ENCODE measurements at regions not wholly inside any gene's neighbourhood (a gene's known extent, or its start where the extent isn't known, plus 50 kb on each side); places are given as distances from the start of the nearest gene placed in this dataset.

- no peaks in the 10 kb centered on the region for H3K36me3 ChIP-seq (ENCODE audit: control insufficient read depth in 2 of 2, extremely low read depth in 1 of 2, insufficient read depth in 2 of 2, low read length in 2 of 2)
- no peaks in the 10 kb centered on the region for H3K4me1 ChIP-seq (ENCODE audit: control insufficient read depth, extremely low read depth, insufficient read depth, low read length)
- H3K4me3 ChIP-seq (ENCODE audit: control insufficient read depth in 2 of 3, extremely low read depth in 1 of 3, insufficient read depth in 2 of 3, low read depth in 1 of 3, low read length in 3 of 3) = no peak overlapping the region
- no peaks in the 10 kb centered on the region for H4K20me1 ChIP-seq (ENCODE audit: control insufficient read depth, extremely low read depth, insufficient read depth, low read length)
- no peak overlapping the region for H2AFZ ChIP-seq (ENCODE audit: control insufficient read depth, low read length)
- DNase-seq (ENCODE audit: low read depth, low spot score) = no peak
- H3K9ac ChIP-seq (ENCODE audit: control insufficient read depth, extremely low read depth, insufficient read depth, low read length) = no peak overlapping the region
- no peak for FAIRE-seq
- TF ChIP-seq CTCF (optimal IDR thresholded peaks at IDR 0.05 in 1 of 3, IDR thresholded peaks at IDR 0.05 in 1 of 3, conservative IDR thresholded peaks at IDR 0.05 in 1 of 3; ENCODE audit: extremely low read depth in 1 of 3, insufficient read depth in 2 of 3, low read length in 3 of 3) = no peak
- TF ChIP-seq EZH2 (IDR thresholded peaks at IDR 0.05; ENCODE audit: low read length) = no peak
- H3K4me2 ChIP-seq (ENCODE audit: control insufficient read depth, extremely low read depth, insufficient read depth, low read depth, low read length) = no peak overlapping the region
- dilution Hi-C loops (cut with MboI; ENCODE audit: extremely low pct_ligation_motif_present, low sequenced_read_pairs) = loop anchor here (25.0 kb wide), 1 partner anchor 366 kb away; no protein-coding TSS in a partner anchor
- H3K27ac ChIP-seq (ENCODE audit: control insufficient read depth, insufficient read depth, low read length) = no peak overlapping the region
- H3K9me1 ChIP-seq (ENCODE audit: control insufficient read depth, extremely low read depth, insufficient read depth, low read length) = no peaks in the 10 kb centered on the region
- H3K9me3 ChIP-seq (ENCODE audit: control insufficient read depth, low read depth, low read length) = no peaks in the 10 kb centered on the region
- no peaks in the 10 kb centered on the region for H3K79me2 ChIP-seq (ENCODE audit: control insufficient read depth, insufficient read depth, low read length)
- H3K27me3 ChIP-seq (ENCODE audit: control insufficient read depth, extremely low read depth, insufficient read depth, low read length) = no peaks in the 10 kb centered on the region
These were observed 65.2 kb upstream of the TLR3 start for GRCh38 chr4:186003746-186004145.

- FAIRE-seq = no peak
- no peak overlapping the region for H3K4me2 ChIP-seq (ENCODE audit: control insufficient read depth, extremely low read depth, insufficient read depth, low read depth, low read length)
- no peak overlapping the region for H3K4me3 ChIP-seq (ENCODE audit: control insufficient read depth in 2 of 3, extremely low read depth in 1 of 3, insufficient read depth in 2 of 3, low read depth in 1 of 3, low read length in 3 of 3)
- dilution Hi-C loops (cut with MboI; ENCODE audit: extremely low pct_ligation_motif_present, low sequenced_read_pairs) = loop anchor here (25.0 kb wide), 1 partner anchor 371 kb away; no protein-coding TSS in a partner anchor
- DNase-seq (ENCODE audit: low read depth, low spot score) = no peak
- no peaks in the 10 kb centered on the region for H4K20me1 ChIP-seq (ENCODE audit: control insufficient read depth, extremely low read depth, insufficient read depth, low read length)
- H3K9me3 ChIP-seq (ENCODE audit: control insufficient read depth, low read depth, low read length) = no peaks in the 10 kb centered on the region
- no peak for TF ChIP-seq EZH2 (IDR thresholded peaks at IDR 0.05; ENCODE audit: low read length)
- H3K9me1 ChIP-seq (ENCODE audit: control insufficient read depth, extremely low read depth, insufficient read depth, low read length) = no peaks in the 10 kb centered on the region
- H3K79me2 ChIP-seq (ENCODE audit: control insufficient read depth, insufficient read depth, low read length) = no peaks in the 10 kb centered on the region
- no peak overlapping the region for H3K9ac ChIP-seq (ENCODE audit: control insufficient read depth, extremely low read depth, insufficient read depth, low read length)
- no peaks in the 10 kb centered on the region for H3K36me3 ChIP-seq (ENCODE audit: control insufficient read depth in 2 of 2, extremely low read depth in 1 of 2, insufficient read depth in 2 of 2, low read length in 2 of 2)
- H2AFZ ChIP-seq (ENCODE audit: control insufficient read depth, low read length) = no peak overlapping the region
- no peaks in the 10 kb centered on the region for H3K27me3 ChIP-seq (ENCODE audit: control insufficient read depth, extremely low read depth, insufficient read depth, low read length)
- H3K4me1 ChIP-seq (ENCODE audit: control insufficient read depth, extremely low read depth, insufficient read depth, low read length) = no peaks in the 10 kb centered on the region
- H3K27ac ChIP-seq (ENCODE audit: control insufficient read depth, insufficient read depth, low read length) = no peak overlapping the region
These were observed 60.9 kb upstream of the TLR3 start for GRCh38 chr4:186008057-186008456.

- no peak overlapping the region for H3K4me2 ChIP-seq (ENCODE audit: control insufficient read depth, extremely low read depth, insufficient read depth, low read depth, low read length)
- no peak for DNase-seq (ENCODE audit: low read depth, low spot score)
- FAIRE-seq = no peak
- H3K4me3 ChIP-seq (ENCODE audit: control insufficient read depth in 2 of 3, extremely low read depth in 1 of 3, insufficient read depth in 2 of 3, low read depth in 1 of 3, low read length in 3 of 3) = no peak overlapping the region
- no peak overlapping the region for H3K27ac ChIP-seq (ENCODE audit: control insufficient read depth, insufficient read depth, low read length)
- H4K20me1 ChIP-seq (ENCODE audit: control insufficient read depth, extremely low read depth, insufficient read depth, low read length) = no peaks in the 10 kb centered on the region
- no peak overlapping the region for H3K9ac ChIP-seq (ENCODE audit: control insufficient read depth, extremely low read depth, insufficient read depth, low read length)
- no peaks in the 10 kb centered on the region for H3K4me1 ChIP-seq (ENCODE audit: control insufficient read depth, extremely low read depth, insufficient read depth, low read length)
- H3K9me3 ChIP-seq (ENCODE audit: control insufficient read depth, low read depth, low read length) = no peaks in the 10 kb centered on the region
- dilution Hi-C loops (cut with MboI; ENCODE audit: extremely low pct_ligation_motif_present, low sequenced_read_pairs) = loop anchor here (25.0 kb wide), 1 partner anchor 373 kb away; no protein-coding TSS in a partner anchor
- H3K27me3 ChIP-seq (ENCODE audit: control insufficient read depth, extremely low read depth, insufficient read depth, low read length) = no peaks in the 10 kb centered on the region
- no peak for TF ChIP-seq CTCF (optimal IDR thresholded peaks at IDR 0.05 in 1 of 3, IDR thresholded peaks at IDR 0.05 in 1 of 3, conservative IDR thresholded peaks at IDR 0.05 in 1 of 3; ENCODE audit: extremely low read depth in 1 of 3, insufficient read depth in 2 of 3, low read length in 3 of 3)
- H3K79me2 ChIP-seq (ENCODE audit: control insufficient read depth, insufficient read depth, low read length) = no peaks in the 10 kb centered on the region
- H3K9me1 ChIP-seq (ENCODE audit: control insufficient read depth, extremely low read depth, insufficient read depth, low read length) = no peaks in the 10 kb centered on the region
- H3K36me3 ChIP-seq (ENCODE audit: control insufficient read depth in 2 of 2, extremely low read depth in 1 of 2, insufficient read depth in 2 of 2, low read length in 2 of 2) = no peaks in the 10 kb centered on the region
- no peak overlapping the region for H2AFZ ChIP-seq (ENCODE audit: control insufficient read depth, low read length)
These were observed 59.0 kb upstream of the TLR3 start for GRCh38 chr4:186009976-186010375.
